ENCODE measurements at regions not wholly inside any gene's neighbourhood (a gene's known extent, or its start where the extent isn't known, plus 50 kb on each side); places are given as distances from the start of the nearest gene placed in this dataset.

DNA sequence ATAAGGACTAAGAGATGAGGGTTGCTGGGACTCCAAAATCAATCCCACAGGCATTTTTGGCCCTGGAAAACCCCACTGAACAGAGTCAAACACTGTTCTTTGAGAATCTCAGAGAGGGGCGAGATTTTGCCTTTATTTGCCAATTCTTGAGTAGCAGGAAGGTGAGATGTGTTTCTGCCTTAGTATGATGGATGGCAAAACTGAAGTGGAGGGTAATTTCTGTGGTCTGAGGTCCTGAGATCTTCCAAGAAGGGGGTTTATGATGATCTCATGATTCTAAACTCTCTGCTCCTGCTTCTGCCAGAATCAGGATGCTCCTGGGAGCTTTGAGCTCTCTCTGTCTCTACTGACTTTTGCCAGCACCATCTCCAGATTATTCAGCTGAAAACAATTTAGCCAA is 174.8 kb upstream of the CLINT1 start:
- DNase-seq (ENCODE audit: low spot score), result no peak

DNA sequence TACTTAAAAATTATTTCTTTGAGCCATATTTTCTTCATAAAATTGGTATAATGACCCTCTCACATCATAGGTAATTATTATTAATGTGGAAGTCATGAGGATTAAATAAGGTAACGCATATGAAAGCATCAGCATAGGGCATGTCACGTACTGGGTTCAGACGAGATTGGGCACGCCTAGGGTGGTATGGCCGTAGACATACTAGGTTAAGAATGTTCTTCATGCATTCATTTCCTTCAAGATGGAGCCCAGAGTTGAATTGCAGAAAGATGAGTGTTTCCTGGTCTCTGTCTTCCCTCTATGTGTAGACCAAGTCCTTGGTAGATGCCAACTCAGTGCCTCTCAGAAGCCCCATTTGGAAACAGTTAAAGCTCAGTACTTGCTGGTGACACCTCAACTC is 174.1 kb upstream of the CLINT1 start:
- no peak for DNase-seq (ENCODE audit: low spot score)

DNA sequence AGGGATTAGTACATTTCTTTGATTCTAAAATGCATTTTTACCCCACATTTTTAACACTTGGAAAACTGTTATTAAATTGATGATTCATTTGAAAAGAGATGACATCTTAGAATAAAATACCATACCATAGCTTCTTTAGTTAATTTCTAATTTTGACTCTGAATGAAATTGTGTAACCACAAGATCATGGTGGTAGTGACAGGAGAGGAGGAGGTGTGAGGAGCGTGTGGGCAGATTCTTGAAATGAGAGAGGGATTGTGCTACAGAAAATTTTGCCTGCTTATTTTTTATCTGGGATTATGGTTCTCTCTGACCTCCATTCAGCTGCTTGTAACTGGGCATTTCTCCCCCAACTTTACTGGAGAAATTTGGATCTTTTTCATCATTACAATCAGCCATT is 173.3 kb upstream of the CLINT1 start:
- no peak for DNase-seq (ENCODE audit: low spot score)

DNA sequence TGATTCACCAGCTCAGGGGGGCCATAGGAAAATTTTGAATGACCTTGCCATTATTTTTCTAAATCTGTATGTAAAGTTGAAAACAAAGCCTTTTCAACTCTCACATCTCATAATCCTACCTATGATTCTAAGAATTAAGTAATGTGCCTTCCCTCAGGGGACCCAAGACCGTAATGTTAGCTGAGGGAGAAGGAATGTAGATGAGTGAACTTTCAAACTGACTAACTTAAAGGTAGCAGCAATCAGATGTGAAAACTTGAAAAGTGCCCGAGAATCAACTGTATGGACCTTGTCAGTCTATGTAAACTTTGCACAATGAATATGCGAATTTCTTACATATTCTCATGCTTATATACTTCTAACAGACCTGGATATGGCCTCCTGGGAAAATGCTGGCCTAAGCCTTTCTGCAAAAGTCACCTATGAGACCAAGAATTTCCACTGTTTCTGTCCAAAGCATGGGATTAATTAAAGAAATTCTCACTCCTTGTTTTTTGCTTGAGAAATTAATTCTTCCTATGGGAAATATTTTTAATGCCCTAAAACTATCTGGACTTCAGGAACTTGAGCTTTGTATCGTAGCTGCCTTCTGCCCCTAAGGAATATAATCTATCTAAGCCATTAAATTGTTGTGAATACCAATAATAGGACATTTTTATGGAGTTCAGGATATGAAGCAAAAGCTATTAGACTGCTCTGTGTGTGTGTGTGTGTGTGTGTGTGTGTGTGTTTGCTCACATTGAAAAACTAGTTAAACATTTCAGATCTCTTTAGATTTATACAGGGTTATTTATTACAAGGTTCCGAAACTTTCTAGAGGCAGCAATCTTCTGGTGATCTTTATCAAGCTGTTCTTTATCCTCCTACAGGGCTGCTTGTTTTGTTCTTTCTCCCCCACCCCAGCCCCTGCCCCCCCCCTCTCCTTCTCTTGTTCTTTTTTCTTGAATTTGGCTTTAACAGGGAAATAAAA is 169.1 kb upstream of the CLINT1 start:
- no peak for DNase-seq (ENCODE audit: low spot score)

DNA sequence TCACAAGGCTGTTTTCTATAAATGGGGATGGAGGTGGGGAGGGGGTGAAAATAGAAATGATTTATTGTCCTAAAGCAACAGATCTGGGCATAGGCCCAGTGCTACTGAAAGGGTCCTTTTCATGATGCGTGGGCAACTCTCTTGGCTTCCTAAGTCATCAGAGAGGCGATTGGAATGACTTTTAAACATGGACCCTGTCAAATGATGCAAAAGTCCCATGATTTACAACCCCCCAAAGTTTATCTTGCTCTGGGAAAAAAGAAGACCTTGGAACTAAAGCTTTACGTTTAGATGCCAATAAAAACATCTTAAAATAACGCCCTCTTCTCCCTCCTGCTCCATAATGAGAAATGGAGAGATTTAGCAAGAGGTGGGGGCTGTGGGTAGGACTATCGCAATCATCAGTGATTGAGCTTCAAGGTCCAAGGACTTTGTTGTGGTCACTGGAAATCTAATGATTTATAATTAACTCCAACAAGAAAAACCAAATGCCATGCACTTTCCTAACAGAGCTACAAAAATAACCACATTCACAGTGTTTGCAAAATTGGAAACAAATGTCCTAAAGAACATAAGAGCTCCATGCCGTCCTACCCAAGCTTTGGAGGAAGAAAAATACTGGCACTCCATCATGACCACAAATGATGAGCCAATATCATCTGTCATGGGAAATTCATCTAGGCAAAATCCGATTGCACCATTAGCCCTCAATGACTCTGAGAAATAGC is 167.5 kb upstream of the CLINT1 start:
- DNase-seq (ENCODE audit: low spot score), result no peak

DNA sequence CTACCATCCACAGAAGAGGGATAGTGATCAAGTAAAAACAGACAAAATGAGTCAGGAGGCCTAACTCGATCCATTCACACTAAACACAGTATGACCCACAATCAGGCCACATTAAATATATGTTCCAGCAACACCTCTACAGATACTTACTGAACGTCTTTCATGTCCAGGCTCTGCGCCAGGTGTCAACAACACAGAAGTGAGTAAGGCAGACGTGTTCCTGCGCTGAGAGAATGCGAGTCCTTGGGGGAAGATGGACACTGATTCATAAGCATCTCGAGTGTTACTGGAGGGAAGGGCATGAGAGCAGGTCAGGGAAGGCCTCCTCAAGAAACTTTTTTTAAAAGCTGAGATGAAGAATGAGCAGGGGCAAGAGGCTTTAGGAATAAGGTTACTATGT is 164.3 kb upstream of the CLINT1 start:
- no peak for DNase-seq (ENCODE audit: low spot score)

DNA sequence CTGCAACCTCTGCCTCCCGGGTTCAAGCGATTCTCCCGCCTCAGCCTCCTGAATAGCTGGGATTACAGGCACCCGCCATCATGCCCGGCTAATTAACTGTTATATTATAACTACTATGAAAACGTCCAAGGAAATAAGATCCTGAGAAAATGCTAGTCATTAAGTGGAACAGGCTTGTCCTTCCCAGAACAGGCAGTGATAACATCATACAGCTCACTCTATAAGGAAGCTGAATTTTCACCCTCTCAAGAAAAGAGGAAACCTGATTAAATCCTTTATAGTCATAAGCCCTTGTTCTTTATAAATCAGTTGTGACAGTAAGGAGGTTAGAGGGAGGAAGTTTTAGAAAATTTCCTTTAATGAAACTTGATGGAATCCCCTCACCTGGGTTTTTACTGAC is 163.9 kb upstream of the CLINT1 start:
- DNase-seq (ENCODE audit: low spot score), result no peak

DNA sequence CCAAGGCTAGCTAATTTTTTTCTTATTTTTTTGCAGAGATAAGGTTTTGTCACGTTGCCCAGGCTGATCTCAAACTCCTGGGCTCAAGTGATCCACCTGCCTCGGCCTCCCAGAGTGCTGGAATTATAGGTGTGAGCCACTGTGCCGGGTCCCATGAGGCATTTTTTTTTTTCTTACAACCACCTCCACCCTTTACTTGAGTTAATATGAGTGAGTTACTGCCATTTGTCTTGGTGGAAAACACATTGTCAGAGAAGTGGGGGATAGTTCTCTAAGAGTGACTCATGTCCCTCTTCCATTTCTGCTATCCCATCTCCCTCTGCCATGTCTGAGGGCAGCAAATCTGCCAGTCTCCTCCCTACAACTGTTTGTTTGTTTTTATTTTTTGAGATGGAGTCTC is 163.4 kb upstream of the CLINT1 start:
- no peak for DNase-seq (ENCODE audit: low spot score)

DNA sequence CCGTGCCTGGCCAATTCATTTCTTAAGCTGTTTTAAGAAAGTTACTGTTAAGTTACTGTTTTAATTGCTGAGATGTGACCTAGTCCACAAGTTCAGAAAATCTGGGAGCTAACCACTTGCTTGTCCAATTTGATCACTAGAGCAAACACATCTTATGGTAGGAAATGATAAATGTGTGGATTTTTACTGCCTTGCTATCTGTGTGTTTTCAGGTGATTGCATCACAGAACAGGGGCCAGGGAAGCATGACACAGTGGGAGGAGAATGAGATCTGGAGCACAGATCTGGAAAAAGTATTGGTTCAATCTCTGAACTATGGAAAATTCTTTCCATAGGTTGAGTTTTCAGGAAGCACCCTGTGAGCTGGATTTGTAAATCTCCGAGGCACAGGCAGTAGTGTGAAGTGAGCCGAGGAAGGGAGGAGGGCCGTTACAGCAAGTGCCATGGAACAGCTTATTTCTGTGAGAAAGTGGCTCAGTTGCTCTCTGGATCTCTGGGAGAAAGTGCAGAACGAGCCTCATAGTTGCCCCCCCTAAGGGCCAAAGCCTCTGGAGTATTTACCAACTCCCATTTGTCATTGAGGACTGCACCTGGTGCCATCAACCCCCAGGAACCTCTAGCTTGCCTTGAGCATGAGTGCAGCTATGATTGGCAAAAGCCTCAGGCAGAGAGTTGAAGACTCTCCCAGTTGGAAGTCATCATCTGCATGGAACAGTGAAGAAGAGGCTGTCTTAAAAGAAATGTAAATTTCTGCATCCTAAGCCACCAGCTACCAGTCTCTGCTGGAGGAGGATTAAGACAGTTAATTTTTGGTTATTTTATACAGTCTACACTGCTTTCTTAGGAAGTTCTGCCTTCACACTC is 161.8 kb upstream of the CLINT1 start:
- DNase-seq (ENCODE audit: low spot score), result no peak

DNA sequence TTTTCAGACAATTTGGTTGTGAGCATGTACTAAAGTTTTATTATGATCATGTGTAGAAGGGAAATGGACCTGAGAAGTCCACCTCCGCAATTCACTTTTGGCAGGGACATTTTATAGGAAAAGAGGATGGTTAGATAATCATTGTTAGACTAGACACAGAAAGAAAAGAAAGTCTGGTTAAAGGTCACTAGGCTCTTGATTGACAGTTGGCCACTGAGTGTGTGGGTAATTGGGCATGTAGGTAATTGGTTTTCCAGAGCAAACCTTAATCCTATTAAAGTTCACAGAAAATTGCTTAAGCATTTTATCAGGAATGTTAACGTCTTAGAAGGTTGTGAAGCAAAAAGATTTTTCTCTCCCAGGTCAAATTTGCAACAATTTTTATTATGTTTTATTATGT is 158.5 kb upstream of the CLINT1 start:
- no peak for DNase-seq (ENCODE audit: low spot score)

DNA sequence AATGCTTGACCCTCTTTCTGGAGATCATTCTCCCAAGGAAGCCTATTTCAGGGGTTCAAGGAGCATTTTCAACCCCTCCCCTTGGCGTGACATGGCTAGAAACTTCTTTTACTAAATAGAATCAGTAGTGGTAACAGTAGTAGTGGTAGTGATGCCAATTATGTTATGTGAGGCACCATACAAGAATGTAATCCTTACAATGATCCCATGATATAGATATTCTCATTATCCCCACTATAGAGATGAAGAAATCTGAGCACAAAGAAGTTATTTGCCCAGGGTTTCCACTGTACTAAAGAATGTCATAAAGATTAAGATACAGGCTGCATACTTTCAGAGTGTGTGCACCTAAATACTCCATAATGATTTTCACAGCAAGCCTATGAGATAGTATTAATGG is 155.4 kb upstream of the CLINT1 start:
- no peak for DNase-seq (ENCODE audit: low spot score)

DNA sequence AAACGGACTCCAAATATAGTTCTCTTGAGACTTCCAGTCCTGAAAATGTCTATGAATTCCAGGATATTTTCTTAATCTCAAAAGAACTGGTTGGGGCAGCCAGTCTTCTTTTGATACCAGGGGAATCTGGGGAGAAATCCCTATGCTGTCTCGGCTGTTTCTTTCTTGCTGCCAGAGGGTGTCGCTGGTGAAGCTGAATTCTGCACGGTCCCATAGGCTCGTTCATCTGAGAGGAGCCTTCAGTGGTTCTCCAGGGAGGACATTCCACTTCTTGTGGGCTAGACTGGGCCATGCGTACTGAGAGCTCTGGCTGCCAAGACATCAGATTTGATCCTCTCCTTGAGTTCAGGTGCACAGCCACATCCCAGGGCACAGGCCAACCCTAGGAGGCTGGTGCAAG is 155.0 kb upstream of the CLINT1 start:
- DNase-seq (ENCODE audit: low spot score), result no peak

DNA sequence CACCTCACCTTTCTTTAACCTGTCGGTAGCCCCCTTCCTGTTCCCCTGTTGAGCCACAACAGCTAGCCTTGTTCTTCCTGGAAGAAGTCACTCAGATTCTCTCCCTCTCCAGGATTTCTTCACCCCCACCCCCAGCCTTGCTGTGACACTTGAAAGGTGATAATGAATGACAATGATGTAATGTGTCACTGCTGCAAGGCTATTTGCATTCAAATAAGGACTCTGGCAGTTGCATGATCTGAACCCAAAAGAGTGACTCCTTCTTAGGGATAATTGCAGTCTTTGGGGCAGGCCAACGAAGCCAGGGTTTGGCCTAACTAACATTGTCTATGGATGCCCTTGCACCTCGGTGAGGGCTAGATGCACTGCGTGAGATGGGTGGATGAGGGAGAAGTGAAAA is 154.4 kb upstream of the CLINT1 start:
- DNase-seq (ENCODE audit: low spot score), result no peak

DNA sequence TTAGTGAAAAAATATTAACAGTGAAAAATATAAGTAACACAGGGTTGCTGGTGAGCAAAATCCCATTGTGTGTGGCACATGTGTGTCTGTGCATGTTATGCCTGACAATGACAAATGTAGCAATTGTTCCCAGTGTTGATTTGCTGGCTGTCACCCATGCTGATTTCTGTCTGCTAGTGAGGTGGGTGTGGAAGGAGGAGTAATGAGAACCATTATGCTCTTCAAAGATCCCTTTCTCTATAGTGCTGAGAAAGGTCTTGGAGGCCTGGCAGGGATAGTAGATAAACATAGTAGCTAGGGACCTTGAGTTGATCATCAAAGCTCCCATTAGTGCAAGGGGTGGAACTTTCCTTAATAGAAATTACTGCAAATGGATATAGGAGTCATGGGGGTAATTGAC is 152.5 kb upstream of the CLINT1 start:
- no peak for DNase-seq (ENCODE audit: low spot score)

DNA sequence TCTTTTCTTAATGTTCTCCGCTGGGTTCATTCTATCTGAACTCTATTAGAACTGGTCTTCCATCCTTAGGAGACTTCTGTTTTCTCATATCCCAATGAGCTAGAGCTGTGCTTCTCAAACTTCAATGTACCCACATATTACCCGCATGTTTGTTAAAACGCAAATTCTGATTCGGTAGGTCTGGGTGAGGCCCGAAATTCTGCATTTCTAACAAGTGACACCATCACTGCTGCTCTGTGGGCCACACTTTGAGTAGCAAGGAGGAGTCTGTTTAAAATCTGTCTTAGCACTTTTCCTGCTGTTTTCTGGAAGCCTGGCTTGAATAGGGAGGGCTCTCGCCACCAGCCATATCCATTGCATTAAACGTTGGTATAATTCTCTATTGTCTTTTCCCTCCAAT is 151.9 kb upstream of the CLINT1 start:
- DNase-seq (ENCODE audit: low spot score), result no peak

DNA sequence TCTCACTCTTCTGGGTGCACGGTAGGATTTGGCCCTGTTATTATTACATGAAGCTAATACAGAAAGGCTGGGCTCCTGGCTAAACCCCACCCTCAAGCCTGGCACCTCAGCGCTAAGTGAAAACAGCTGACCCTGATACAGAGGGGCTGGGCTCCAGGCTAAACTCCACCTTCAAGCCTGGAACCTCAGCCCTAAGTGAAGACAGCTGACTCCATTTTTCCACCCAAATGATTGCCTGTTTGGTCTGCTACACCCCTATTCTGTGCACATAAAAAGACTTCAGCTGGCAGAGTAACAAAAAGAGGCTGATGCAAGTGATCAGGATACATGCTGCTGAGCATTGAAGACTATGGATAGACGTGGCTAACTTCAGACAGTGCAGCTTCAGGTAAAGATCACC is 148.4 kb upstream of the CLINT1 start:
- no peak for DNase-seq (ENCODE audit: low spot score)

DNA sequence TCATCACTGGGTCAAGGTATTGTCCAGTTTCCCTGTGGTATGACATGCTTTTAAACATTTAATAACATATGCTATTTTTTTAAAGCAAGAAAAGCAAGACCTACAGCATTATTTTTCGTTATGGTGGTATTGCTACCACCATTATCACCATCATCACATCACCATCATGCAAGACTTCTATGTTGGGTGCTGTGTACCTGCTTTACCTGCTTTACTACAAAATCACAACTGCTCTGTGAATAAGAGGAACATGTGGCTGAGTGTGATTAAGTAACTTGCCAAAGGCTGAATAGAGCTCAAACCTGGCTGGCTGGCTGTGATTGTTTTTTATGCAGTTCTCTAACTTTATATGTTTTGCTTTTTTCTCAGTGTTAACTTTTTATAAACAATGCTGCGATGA is 140.8 kb upstream of the CLINT1 start:
- no peak for DNase-seq (ENCODE audit: low spot score)

DNA sequence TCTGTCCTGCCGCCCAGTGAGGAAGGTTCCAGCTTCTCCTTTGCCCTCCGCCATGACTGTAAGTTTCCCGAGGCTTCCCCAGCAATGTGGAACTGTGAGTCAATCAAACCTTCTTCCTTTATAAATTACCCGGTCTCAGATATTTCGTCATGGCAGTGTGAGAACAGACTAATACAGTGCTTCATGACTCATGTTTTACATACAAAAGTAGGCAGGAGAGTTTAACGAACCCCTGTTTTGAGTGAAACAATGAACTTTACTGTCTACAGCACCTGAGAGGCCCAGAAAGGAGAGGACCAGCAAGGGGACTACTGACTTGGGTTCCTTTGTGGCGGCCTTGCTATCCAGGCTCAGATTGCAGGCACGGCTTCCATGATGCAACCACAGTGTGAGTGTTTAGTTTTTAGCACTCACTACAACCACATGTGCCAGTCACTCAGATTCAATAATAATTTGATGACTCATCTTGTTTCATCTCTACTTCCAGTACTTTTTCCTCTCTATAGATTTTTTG is 139.1 kb upstream of the CLINT1 start:
- no peak for DNase-seq (ENCODE audit: low spot score)

DNA sequence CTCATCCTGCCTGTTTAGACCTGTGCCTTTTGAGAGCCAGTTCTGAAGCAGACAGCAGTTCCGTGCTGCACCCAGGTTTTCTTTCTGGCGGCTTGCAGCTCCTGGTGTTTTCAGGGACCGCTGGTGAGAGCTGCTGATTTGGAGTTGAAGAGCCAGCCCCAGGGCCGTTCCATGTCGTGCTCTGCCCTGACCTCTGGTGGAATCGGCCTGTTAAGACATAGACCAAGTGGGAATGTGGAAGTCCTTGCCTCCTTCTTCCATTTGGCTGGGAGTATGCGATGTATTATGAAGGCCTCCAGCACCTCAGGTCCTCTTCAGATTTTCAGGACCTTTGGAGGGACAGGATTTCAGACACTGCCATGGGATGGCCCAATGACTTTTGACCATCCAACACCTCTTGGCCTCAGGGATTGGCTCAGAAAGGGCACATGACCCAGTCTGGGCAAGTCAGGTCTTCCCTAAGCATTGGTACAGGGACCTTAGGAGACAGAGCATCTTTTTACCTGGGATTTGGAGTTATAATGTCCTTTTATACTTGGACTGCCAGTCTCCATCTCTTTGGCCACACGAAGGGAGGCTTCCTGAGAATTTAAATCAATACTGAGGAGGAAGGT is 136.1 kb upstream of the CLINT1 start:
- DNase-seq (ENCODE audit: low spot score), result no peak

DNA sequence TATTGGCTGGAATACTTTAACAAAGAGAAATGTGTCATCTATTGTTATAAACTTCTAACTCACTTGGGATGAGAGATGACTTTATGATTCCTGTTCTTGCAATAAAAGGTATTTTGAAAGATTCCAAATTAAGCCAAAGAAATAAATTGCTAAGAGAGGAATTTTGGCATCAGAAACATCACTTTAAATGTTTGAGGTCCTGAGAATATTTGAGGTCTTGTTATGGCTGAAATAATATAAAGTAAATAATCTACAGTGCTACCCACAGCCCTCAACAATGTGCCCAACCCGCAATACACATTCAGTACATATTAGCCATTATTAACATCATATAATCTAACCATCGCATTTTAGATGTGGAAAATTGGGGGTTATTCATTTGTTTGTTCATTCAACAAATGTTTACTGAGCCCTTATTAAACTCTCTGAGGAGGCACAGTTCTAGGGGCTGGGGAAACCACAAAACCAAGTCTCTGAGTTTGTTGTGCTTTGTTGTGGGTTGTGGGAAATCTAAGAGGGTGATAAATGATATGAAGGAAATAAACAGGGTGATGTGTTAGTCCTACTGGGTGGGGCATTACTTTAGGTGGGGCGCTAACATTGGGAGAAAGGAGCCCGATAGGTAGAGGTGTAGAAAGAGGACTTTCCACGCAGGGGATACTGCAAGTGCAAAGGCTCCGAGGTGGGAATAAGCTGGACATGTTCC is 135.2 kb upstream of the CLINT1 start:
- no peak for DNase-seq (ENCODE audit: low spot score)
